Right atrium auricular region (tissue), 2 donors: ENCODE measurements at regions not wholly inside any gene's neighbourhood (a gene's known extent, or its start where the extent isn't known, plus 50 kb on each side); places are given as distances from the start of the nearest gene placed in this dataset.

Source experiments
- DNase-seq: peaks from one replicate; pipeline ENCODE4 v3.0.0-alpha.2; 2019; ENCODE audit warnings: low spot score
- H3K27ac ChIP-seq, 2 donors: fragments of 200-600 bp; sonication (generic); 1 replicate in 1 of 2; 2 replicates in 1 of 2; pipeline ENCODE4 v1.5.1; 2016 to 2019
- H3K27me3 ChIP-seq, 2 donors: fragments of 200-600 bp; sonication (generic); one replicate each; pipeline versions ENCODE4 v1.5.1 to v1.6.0; 2017 to 2019
- H3K36me3 ChIP-seq: fragments of 200-600 bp; sonication (generic); one replicate; pipeline ENCODE4 v1.5.1; 2016
- H3K4me1 ChIP-seq, 2 donors: fragments of 200-600 bp; sonication (generic); one replicate each; pipeline versions ENCODE4 v1.5.1 to v1.6.0; 2017 to 2019
- H3K4me3 ChIP-seq, 2 donors: fragments of 200-600 bp; sonication (generic); 1 replicate in 1 of 2; 2 replicates in 1 of 2; pipeline ENCODE4 v1.5.1; 2017 to 2019; ENCODE audit warnings: mild to moderate bottlenecking in 1 of 2, moderate library complexity in 1 of 2
- H3K9me3 ChIP-seq, 2 donors: fragments of 200-600 bp; sonication (generic); one replicate each; pipeline ENCODE4 v1.5.1; 2019
- TF ChIP-seq, protein P1 (sequence below), 2 donors: fragments of 200-600 bp; sonication (generic); IDR thresholded peaks; one replicate each; pipeline ENCODE4 v1.5.1; 2019; ENCODE audit warnings: antibody characterized with exemption in 2 of 2

DNA sequence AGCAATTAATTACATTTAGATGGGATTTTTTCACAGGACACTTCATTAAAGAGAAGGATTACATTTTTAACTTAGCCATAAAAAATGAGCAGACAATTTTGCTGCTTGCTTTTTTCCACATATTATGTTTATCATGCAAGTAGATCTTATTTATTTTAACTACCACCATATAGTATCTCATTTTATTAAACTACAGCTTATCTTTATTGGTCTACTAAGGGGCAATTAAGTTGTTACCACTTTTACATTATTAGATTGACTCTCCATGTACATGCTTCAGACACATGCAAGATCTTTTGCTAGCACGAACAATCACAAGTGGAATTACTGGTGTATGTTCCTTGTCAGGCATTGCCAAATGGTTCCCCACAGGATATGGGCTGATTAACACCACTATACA lies 99.8 kb upstream of the NFIA start:
- Histone ChIP-seq H3K36me3 (no peaks in the 10 kb centered on the region), H3K9me3 (no peaks in the 10 kb centered on the region), H3K27ac (no peak overlapping the region), H3K4me3 (no peak overlapping the region), H3K27me3 (no peaks in the 10 kb centered on the region), H3K4me1 (peaks cover 0 to 18% of the 10 kb centered on the region in 2 donors)
- no peak for DNase-seq
- TF ChIP-seq, protein P1, sequence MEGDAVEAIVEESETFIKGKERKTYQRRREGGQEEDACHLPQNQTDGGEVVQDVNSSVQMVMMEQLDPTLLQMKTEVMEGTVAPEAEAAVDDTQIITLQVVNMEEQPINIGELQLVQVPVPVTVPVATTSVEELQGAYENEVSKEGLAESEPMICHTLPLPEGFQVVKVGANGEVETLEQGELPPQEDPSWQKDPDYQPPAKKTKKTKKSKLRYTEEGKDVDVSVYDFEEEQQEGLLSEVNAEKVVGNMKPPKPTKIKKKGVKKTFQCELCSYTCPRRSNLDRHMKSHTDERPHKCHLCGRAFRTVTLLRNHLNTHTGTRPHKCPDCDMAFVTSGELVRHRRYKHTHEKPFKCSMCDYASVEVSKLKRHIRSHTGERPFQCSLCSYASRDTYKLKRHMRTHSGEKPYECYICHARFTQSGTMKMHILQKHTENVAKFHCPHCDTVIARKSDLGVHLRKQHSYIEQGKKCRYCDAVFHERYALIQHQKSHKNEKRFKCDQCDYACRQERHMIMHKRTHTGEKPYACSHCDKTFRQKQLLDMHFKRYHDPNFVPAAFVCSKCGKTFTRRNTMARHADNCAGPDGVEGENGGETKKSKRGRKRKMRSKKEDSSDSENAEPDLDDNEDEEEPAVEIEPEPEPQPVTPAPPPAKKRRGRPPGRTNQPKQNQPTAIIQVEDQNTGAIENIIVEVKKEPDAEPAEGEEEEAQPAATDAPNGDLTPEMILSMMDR (IDR thresholded peaks at IDR 0.05) = no peak

DNA sequence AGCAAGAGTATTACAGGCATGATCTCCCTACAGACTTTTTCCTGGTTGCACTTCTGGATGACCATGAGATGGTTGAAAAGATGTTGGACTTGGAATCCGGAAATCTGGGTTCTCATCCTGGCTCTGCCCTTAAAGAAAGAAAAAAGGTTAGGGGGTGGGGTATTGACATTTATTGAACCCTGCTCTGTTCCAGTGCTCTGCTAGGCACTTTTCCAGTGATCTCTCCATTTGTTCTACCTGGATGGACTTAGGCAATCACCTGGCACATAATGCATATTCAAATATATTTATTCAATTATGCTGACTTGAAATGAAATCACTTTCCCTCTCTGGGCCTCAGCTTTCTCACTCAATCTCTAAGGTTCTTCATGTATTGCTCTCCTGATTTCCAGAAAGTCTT lies 101.0 kb upstream of the NFIA start:
- no peaks in the 10 kb centered on the region for H3K36me3 ChIP-seq
- H3K4me1 ChIP-seq = peaks cover 0 to 18% of the 10 kb centered on the region in 2 donors
- H3K9me3 ChIP-seq = no peaks in the 10 kb centered on the region
- no peaks in the 10 kb centered on the region for H3K27me3 ChIP-seq
- DNase-seq = no peak
- H3K27ac ChIP-seq = no peak overlapping the region
- no peak overlapping the region for H3K4me3 ChIP-seq
- TF ChIP-seq, protein P1 (IDR thresholded peaks at IDR 0.05) = no peak

DNA sequence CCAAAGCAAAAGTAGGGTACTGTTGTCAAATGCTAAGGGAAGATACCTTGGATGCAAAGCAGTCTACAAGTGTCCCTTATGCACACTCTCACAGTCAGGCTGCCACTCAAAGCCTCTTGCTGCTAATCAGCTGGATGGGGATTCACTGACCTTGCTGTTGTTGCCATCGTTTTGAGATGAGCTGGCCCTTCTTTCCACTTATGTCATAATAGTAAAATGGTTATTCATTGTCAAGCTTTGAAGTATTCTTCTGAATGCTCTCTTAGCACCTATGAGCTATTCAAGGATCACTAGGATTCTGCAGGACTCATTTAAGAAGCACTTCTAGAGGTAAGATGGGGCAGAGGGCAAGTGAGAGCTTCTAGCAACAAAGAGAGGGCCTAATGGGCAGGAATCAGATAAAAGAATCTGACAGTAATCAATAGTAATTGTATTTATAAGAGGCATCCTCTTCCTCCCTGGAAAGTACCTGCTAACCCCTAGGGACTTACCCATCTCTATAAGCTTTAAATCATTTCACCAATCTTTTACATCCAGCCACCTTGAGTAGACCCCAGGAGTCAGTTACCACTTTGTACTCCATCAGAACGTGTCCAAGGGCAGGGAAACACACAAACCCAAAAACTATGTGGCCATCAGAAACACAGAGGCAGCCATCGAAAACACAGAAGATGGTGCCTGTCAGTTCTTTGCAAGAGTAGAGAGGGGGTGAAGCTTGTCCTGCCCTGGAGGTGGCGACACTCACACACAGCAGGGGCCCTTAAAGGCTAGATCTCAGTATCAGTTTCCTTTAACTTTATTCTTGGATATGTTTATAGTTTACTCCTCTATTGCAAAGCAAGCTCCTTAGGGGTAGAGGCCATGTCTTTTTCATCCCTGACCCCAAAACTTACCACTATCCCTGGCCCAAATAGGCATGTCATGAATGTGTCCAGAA lies 103.7 kb upstream of the NFIA start:
- Histone ChIP-seq H3K4me3 (no peak overlapping the region), H3K4me1 (peaks cover 0 to 7% of the 10 kb centered on the region in 2 donors), H3K27me3 (no peaks in the 10 kb centered on the region), H3K9me3 (no peaks in the 10 kb centered on the region), H3K36me3 (no peaks in the 10 kb centered on the region), H3K27ac (no peak overlapping the region)
- TF ChIP-seq, protein P1 (IDR thresholded peaks at IDR 0.05) = peak in 1 of 2 donors; percentile 56
- DNase-seq = no peak

DNA sequence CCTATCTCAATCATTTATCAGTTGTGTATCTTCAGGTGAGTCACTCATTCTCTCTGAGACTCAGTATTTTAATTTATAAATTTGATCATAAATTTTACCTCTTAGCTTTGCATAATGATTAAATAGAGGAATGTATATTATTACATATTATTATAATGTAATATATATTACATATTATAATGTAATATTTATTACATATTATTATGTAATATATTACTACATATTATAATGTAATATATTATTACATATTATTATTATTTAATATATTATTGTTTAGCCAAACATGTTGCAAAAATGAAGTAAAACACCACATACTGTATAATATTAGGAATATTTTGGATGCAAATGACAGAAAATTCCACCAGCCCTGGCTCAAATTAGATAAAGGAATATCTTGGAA lies 104.7 kb upstream of the NFIA start:
- no peak overlapping the region for H3K27ac ChIP-seq
- H3K4me1 ChIP-seq = no peaks in the 10 kb centered on the region
- DNase-seq = no peak
- no peaks in the 10 kb centered on the region for H3K27me3 ChIP-seq
- no peaks in the 10 kb centered on the region for H3K9me3 ChIP-seq
- TF ChIP-seq, protein P1 (IDR thresholded peaks at IDR 0.05) = no peak
- H3K36me3 ChIP-seq = no peaks in the 10 kb centered on the region
- no peak overlapping the region for H3K4me3 ChIP-seq

DNA sequence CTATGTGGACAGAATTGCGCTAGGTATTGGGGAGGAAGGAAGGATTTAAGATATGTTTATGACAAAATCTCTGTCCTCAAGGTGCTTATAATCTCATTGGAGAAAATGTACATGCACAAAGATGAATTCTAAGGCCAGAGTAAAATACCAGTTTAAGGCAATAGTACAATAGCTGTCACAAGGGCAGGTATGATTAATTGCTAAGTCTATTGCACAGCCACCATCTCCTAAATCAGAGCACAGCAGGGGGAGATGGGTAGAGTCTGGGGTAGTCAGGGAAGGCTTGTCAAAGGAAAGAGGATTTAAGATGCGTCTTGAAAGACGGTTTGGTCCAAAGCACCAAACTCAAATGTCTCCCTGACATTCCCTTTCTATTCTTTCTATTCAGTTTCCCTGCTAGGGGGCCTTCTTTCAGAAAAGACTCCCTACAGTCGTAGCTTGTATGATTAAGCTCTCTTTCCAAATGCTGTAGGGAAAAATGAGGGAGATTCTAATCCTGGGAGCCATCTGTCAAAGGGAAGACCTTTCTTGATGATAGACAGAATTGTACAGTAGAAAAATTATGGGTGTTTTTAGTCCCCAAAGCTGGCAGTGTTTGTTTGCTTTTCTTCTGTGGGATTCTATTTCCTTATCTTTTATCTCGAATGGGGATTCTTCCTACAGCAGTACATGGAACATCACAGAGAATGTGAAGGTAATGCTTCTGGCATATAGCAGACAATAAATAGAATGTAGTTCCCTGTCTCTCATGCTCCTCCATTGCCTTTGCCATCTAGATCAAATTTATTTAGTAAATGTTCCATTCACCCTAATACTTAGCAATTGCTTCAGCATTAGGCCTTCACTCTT lies 107.6 kb upstream of the NFIA start:
- H3K4me1 ChIP-seq = peaks cover 0 to 15% of the 10 kb centered on the region in 2 donors
- TF ChIP-seq, protein P1 (IDR thresholded peaks at IDR 0.05) = no peak

More for the DNA sequence above, 107.6 kb upstream of the NFIA start:
- Histone ChIP-seq H3K4me3 (no peak overlapping the region), H3K27me3 (no peaks in the 10 kb centered on the region), H3K9me3 (no peaks in the 10 kb centered on the region), H3K36me3 (no peaks in the 10 kb centered on the region), H3K27ac (no peak overlapping the region)
- DNase-seq = no peak
